Neural progenitor cell (in vitro differentiated cells): ENCODE measurements at regions not wholly inside any gene's neighbourhood (a gene's known extent, or its start where the extent isn't known, plus 50 kb on each side); places are given as distances from the start of the nearest gene placed in this dataset.

ENCODE experiments used
- DNase-seq: peaks from one replicate; pipeline ENCODE4 v3.0.0-alpha.2; 2016; ENCODE audit warnings: low spot score
- H2AFZ ChIP-seq: fragments of 200-600 bp; sonication (generic); replicated peaks from 2 replicates; pipeline ENCODE4 v1.6.1; 2016; ENCODE audit warnings: antibody characterized with exemption
- H3F3A ChIP-seq: fragments of 200-600 bp; sonication (generic); 2 replicates; pipeline ENCODE4 v1.6.1; 2016; ENCODE audit warnings: antibody characterized with exemption, low read depth
- H3K27ac ChIP-seq: fragments of 200-600 bp; sonication (generic); 2 replicates; pipeline ENCODE4 v1.5.1; 2016; ENCODE audit warnings: mild to moderate bottlenecking
- H3K27me3 ChIP-seq: fragments of 200-600 bp; sonication (generic); 2 replicates; pipeline ENCODE4 v1.6.1; 2016; ENCODE audit warnings: mild to moderate bottlenecking, moderate library complexity
- H3K36me3 ChIP-seq: fragments of 200-600 bp; sonication (generic); 2 replicates; pipeline ENCODE4 v1.5.1; 2016
- H3K4me1 ChIP-seq: fragments of 200-600 bp; sonication (generic); 2 replicates; pipeline ENCODE4 v1.6.1; 2016; ENCODE audit warnings: mixed run types
- H3K4me2 ChIP-seq: fragments of 200-600 bp; sonication (generic); 2 replicates; pipeline ENCODE4 v1.6.1; 2016
- H3K4me3 ChIP-seq: fragments of 200-600 bp; sonication (generic); 2 replicates; pipeline ENCODE4 v1.5.1; 2016
- H3K79me2 ChIP-seq: fragments of 200-600 bp; sonication (generic); 2 replicates; pipeline ENCODE4 v1.6.1; 2016; ENCODE audit warnings: low read depth
- H3K9ac ChIP-seq: fragments of 200-600 bp; sonication (generic); 2 replicates; pipeline ENCODE4 v1.6.1; 2016
- H3K9me3 ChIP-seq: fragments of 200-600 bp; sonication (generic); 2 replicates; pipeline ENCODE4 v1.5.1; 2016; ENCODE audit warnings: low read depth
- H4K20me1 ChIP-seq: fragments of 200-600 bp; sonication (generic); 2 replicates; pipeline ENCODE4 v1.6.1; 2016; ENCODE audit warnings: low read depth
- H3K27ac Mint-ChIP-seq: 3 replicates; pipeline ENCODE4 v1.8.0; 2021; ENCODE audit warnings: mixed read lengths
- H3K27me3 Mint-ChIP-seq: 2 replicates; pipeline ENCODE4 v1.8.0; 2022; ENCODE audit warnings: low read depth, mild to moderate bottlenecking, inconsistent platforms, moderate library complexity, mixed read lengths; ENCODE audit not compliant: insufficient read depth
- H3K36me3 Mint-ChIP-seq: 3 replicates; pipeline ENCODE4 v1.8.0; 2021; ENCODE audit warnings: mixed read lengths
- H3K4me1 Mint-ChIP-seq: 3 replicates; pipeline ENCODE4 v1.8.0; 2021; ENCODE audit warnings: mixed read lengths
- H3K4me3 Mint-ChIP-seq: 3 replicates; pipeline ENCODE4 v1.8.0; 2021; ENCODE audit warnings: mild to moderate bottlenecking, moderate library complexity, mixed read lengths
- H3K9me3 Mint-ChIP-seq: 3 replicates; pipeline ENCODE4 v1.8.0; 2020; ENCODE audit warnings: mixed read lengths
- CTCF ChIP-seq: fragments of 200-600 bp; sonication (generic); IDR thresholded peaks from 2 replicates; pipeline ENCODE4 v1.5.1; 2017; ENCODE audit warnings: antibody characterized with exemption, mild to moderate bottlenecking
- EZH2 ChIP-seq: fragments of 200-600 bp; sonication (generic); IDR thresholded peaks from 2 replicates; pipeline ENCODE4 v1.6.1; 2017; ENCODE audit warnings: antibody characterized with exemption, mild to moderate bottlenecking, moderate library complexity
- EZH2phosphoT487 ChIP-seq: fragments of 200-600 bp; sonication (generic); IDR thresholded peaks from 2 replicates; pipeline ENCODE4 v1.6.1; 2017; ENCODE audit warnings: antibody characterized with exemption

GRCh38 chr6:163668061-163668426, 253.5 kb downstream of the QKI start:
- H3K9me3 ChIP-seq = no peaks in the 10 kb centered on the region
- Mint-ChIP-seq H3K36me3 (no peaks in the 10 kb centered on the region), H3K27me3 (no peaks in the 10 kb centered on the region), H3K9me3 (peaks cover 7% of the 10 kb centered on the region), H3K27ac (peak overlapping the region; percentile 51), H3K4me3 (no peak overlapping the region), H3K4me1 (peaks cover 13% of the 10 kb centered on the region)
- H2AFZ ChIP-seq = no peak overlapping the region
- H4K20me1 ChIP-seq = no peaks in the 10 kb centered on the region
- no peak overlapping the region for H3K9ac ChIP-seq
- H3K4me2 ChIP-seq = no peak overlapping the region
- no peak overlapping the region for H3K27ac ChIP-seq
- no peak for DNase-seq
- no peaks in the 10 kb centered on the region for H3K79me2 ChIP-seq
- peaks cover 11% of the 10 kb centered on the region for H3K4me1 ChIP-seq
- H3K27me3 ChIP-seq = no peaks in the 10 kb centered on the region
- TF ChIP-seq CTCF (no peak), EZH2phosphoT487 (no peak), EZH2 (no peak)
- H3K36me3 ChIP-seq = no peaks in the 10 kb centered on the region
- H3K4me3 ChIP-seq = no peak overlapping the region
- H3F3A ChIP-seq = peaks cover 8% of the 10 kb centered on the region

GRCh38 chr6:163667372-163668060, 253.0 kb downstream of the QKI start:
- DNase-seq = no peak
- Mint-ChIP-seq H3K27me3 (no peaks in the 10 kb centered on the region), H3K36me3 (no peaks in the 10 kb centered on the region), H3K9me3 (peaks cover 3% of the 10 kb centered on the region), H3K4me3 (no peak overlapping the region), H3K4me1 (peaks cover 14% of the 10 kb centered on the region), H3K27ac (peak overlapping the region; percentile 78)
- Histone ChIP-seq H3K4me2 (no peak overlapping the region), H3F3A (peaks cover 8% of the 10 kb centered on the region), H3K9me3 (no peaks in the 10 kb centered on the region), H2AFZ (no peak overlapping the region), H3K9ac (no peak overlapping the region), H3K79me2 (no peaks in the 10 kb centered on the region), H3K27ac (no peak overlapping the region), H4K20me1 (no peaks in the 10 kb centered on the region), H3K4me1 (peaks cover 11% of the 10 kb centered on the region), H3K27me3 (no peaks in the 10 kb centered on the region), H3K4me3 (no peak overlapping the region), H3K36me3 (no peaks in the 10 kb centered on the region)
- no peak for TF ChIP-seq EZH2

GRCh38 chr6:163665464-163665863, 250.9 kb downstream of the QKI start:
- no peaks in the 10 kb centered on the region for H3K27me3 Mint-ChIP-seq
- no peak overlapping the region for H3K4me2 ChIP-seq

More at GRCh38 chr6:163665464-163665863, 250.9 kb downstream of the QKI start:
- Histone ChIP-seq H3K4me3 (no peak overlapping the region), H3K79me2 (no peaks in the 10 kb centered on the region), H3K4me1 (peaks cover 21% of the 10 kb centered on the region), H3K27me3 (no peaks in the 10 kb centered on the region), H3K27ac (no peak overlapping the region), H3K36me3 (no peaks in the 10 kb centered on the region), H4K20me1 (no peaks in the 10 kb centered on the region), H3K9me3 (no peaks in the 10 kb centered on the region), H3F3A (peaks cover 7% of the 10 kb centered on the region), H3K9ac (no peak overlapping the region), H2AFZ (no peak overlapping the region)
- TF ChIP-seq EZH2 (no peak), EZH2phosphoT487 (no peak), CTCF (no peak)
- H3K36me3 Mint-ChIP-seq = no peaks in the 10 kb centered on the region
- H3K4me3 Mint-ChIP-seq = no peak overlapping the region
- H3K27ac Mint-ChIP-seq = no peak overlapping the region
- peaks cover 33% of the 10 kb centered on the region for H3K4me1 Mint-ChIP-seq
- H3K9me3 Mint-ChIP-seq = no peaks in the 10 kb centered on the region
- no peak for DNase-seq
